Upper lobe of left lung (tissue), 4 donors: ENCODE measurements at regions not wholly inside any gene's neighbourhood (a gene's known extent, or its start where the extent isn't known, plus 50 kb on each side); places are given as distances from the start of the nearest gene placed in this dataset.

Experiments
- CTCF ChIP-seq, 6 experiments: fragments of 450-650 bp in 4 of 6; fragments of 200-600 bp in 2 of 6; sonication (generic) in 2 of 6; IDR thresholded peaks; one replicate each; pipeline ENCODE4 v1.5.1; 2016 to 2019; ENCODE audit warnings: antibody characterized with exemption in 6 of 6
- EP300 ChIP-seq, 4 donors: sonication (generic); formaldehyde crosslinking; IDR thresholded peaks; one replicate each; pipeline ENCODE4 v1.5.1; 2017; ENCODE audit warnings: antibody characterized with exemption in 4 of 4, control low read depth in 2 of 4
- POLR2AphosphoS5 ChIP-seq, 2 donors: sonication (generic); formaldehyde crosslinking; IDR thresholded peaks; one replicate each; pipeline ENCODE4 v1.5.1; 2017; ENCODE audit warnings: antibody characterized with exemption in 2 of 2

- TF ChIP-seq POLR2AphosphoS5 (IDR thresholded peaks at IDR 0.05) (no peak), CTCF (IDR thresholded peaks at IDR 0.05) (no peak), EP300 (IDR thresholded peaks at IDR 0.05) (no peak)
Measured at GRCh38 chr9:16182784-16183183, 629.9 kb downstream of the CCDC171 start.
